ENCODE measurements at regions not wholly inside any gene's neighbourhood (a gene's known extent, or its start where the extent isn't known, plus 50 kb on each side); places are given as distances from the start of the nearest gene placed in this dataset.

- peaks cover 0 to 22% of the 10 kb centered on the region in 2 experiments; a peak in 1 of 4 replicates for H3K4me1 ChIP-seq (ENCODE audit: control insufficient read depth in 1 of 2, insufficient read depth in 2 of 2, low read depth in 1 of 2, low read length in 1 of 2)
- no peaks in the 10 kb centered on the region for H4K20me1 ChIP-seq (ENCODE audit: insufficient read depth)
- no peak for TF ChIP-seq GATA2 (CRISPR knock-in tag; IDR thresholded peaks at IDR 0.05)
- ChIA-PET CTCF (no interaction called here), POLR2A (no interaction called here)
- 34% methylated on average over 9 of the region's 9 CpGs for WGBS (ENCODE audit: low lambda C conversion rate)
- no peaks in the 10 kb centered on the region for H3K9me3 ChIP-seq
- H3K27me3 ChIP-seq (ENCODE audit: insufficient read depth): no peaks in the 10 kb centered on the region
- H3K9me2 ChIP-seq: no peaks in the 10 kb centered on the region
- H3F3A ChIP-seq (replicated peaks; ENCODE audit: insufficient read depth): no peaks in the 10 kb centered on the region
- no peak overlapping the region for H3K9ac ChIP-seq
- no peak overlapping the region for H3K4me3 ChIP-seq (ENCODE audit: low read depth in 2 of 2, low read length in 1 of 2)
- DNase-seq: no peak
- no peaks in the 10 kb centered on the region for H3K79me2 ChIP-seq (ENCODE audit: insufficient read depth)
- no peaks in the 10 kb centered on the region for H3K36me3 ChIP-seq (replicated peaks in 1 of 2; ENCODE audit: control insufficient read depth in 1 of 2, insufficient read depth in 2 of 2, low read length in 1 of 2)
- no peak overlapping the region for H3K27ac ChIP-seq (ENCODE audit: low read depth in 2 of 2, low read length in 1 of 2)
- no peak overlapping the region for H2AFZ ChIP-seq (ENCODE audit: low read depth)
- H3K4me2 ChIP-seq: no peak overlapping the region
Measured at GRCh38 chr1:229948438-229948837, 118.6 kb upstream of the GALNT2 start.

DNA sequence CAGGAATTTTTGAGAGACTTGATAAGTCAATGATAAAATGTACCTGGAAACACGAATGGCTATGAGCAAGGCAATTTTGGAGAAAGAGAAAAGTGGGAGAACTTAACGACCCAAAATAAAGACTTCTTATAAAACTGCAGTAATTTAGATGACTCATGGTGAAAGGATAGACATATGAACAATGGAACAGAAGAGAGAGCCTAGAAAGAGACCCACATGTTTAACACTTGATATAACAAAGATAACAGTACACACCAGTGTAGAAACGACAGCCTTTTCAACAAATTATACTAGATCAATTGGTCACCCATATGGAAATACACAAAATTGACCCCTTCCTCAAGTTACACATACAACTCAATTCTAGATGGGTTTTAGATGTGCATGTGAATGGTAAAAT is 117.5 kb upstream of the GALNT2 start:
- Histone ChIP-seq H3K27ac (ENCODE audit: low read depth in 2 of 2, low read length in 1 of 2) (no peak overlapping the region), H3K4me1 (ENCODE audit: control insufficient read depth in 1 of 2, insufficient read depth in 2 of 2, low read depth in 1 of 2, low read length in 1 of 2) (peaks cover 0 to 11% of the 10 kb centered on the region in 2 experiments; a peak in 1 of 4 replicates), H3K4me3 (ENCODE audit: low read depth in 2 of 2, low read length in 1 of 2) (no peak overlapping the region), H3K9ac (no peak overlapping the region), H3K79me2 (ENCODE audit: insufficient read depth) (no peaks in the 10 kb centered on the region), H4K20me1 (ENCODE audit: insufficient read depth) (no peaks in the 10 kb centered on the region), H3K4me2 (no peak overlapping the region), H3F3A (replicated peaks; ENCODE audit: insufficient read depth) (no peaks in the 10 kb centered on the region), H3K9me3 (no peaks in the 10 kb centered on the region), H3K9me2 (no peaks in the 10 kb centered on the region), H2AFZ (ENCODE audit: low read depth) (no peak overlapping the region), H3K36me3 (replicated peaks in 1 of 2; ENCODE audit: control insufficient read depth in 1 of 2, insufficient read depth in 2 of 2, low read length in 1 of 2) (no peaks in the 10 kb centered on the region), H3K27me3 (ENCODE audit: insufficient read depth) (no peaks in the 10 kb centered on the region)
- CTCF ChIA-PET: no interaction called here
- DNase-seq: no peak
- TF ChIP-seq TAF1 (IDR thresholded peaks at IDR 0.05; ENCODE audit: borderline replicate concordance, low read depth, low read length) (no peak), GATA2 (CRISPR knock-in tag; IDR thresholded peaks at IDR 0.05) (no peak), POLR2AphosphoS5 (IDR thresholded peaks at IDR 0.05; ENCODE audit: low read depth, low read length) (no peak), FOXJ3 (CRISPR knock-in tag; IDR thresholded peaks at IDR 0.05) (no peak), NFIC (IDR thresholded peaks at IDR 0.05; ENCODE audit: borderline replicate concordance) (no peak), MXI1 (IDR thresholded peaks at IDR 0.05; ENCODE audit: low read depth, low read length) (no peak), CTCF (IDR thresholded peaks at IDR 0.05) (no peak), EZH2phosphoT487 (IDR thresholded peaks at IDR 0.05; ENCODE audit: borderline replicate concordance, low read depth) (no peak)
- TF ChIP-seq, protein P1, sequence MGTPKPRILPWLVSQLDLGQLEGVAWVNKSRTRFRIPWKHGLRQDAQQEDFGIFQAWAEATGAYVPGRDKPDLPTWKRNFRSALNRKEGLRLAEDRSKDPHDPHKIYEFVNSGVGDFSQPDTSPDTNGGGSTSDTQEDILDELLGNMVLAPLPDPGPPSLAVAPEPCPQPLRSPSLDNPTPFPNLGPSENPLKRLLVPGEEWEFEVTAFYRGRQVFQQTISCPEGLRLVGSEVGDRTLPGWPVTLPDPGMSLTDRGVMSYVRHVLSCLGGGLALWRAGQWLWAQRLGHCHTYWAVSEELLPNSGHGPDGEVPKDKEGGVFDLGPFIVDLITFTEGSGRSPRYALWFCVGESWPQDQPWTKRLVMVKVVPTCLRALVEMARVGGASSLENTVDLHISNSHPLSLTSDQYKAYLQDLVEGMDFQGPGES (IDR thresholded peaks at IDR 0.05; ENCODE audit: low read depth, low read length): no peak
- TF ChIP-seq, protein P2, sequence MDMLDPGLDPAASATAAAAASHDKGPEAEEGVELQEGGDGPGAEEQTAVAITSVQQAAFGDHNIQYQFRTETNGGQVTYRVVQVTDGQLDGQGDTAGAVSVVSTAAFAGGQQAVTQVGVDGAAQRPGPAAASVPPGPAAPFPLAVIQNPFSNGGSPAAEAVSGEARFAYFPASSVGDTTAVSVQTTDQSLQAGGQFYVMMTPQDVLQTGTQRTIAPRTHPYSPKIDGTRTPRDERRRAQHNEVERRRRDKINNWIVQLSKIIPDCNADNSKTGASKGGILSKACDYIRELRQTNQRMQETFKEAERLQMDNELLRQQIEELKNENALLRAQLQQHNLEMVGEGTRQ (IDR thresholded peaks at IDR 0.05; ENCODE audit: borderline replicate concordance, low read depth, low read length): no peak
- POLR2A ChIA-PET: no interaction called here
- WGBS (ENCODE audit: low lambda C conversion rate): 22% methylated on average over 3 of the region's 3 CpGs

All from SK-N-SH (cell line).